Nephron (organoid): ENCODE measurements at regions not wholly inside any gene's neighbourhood (a gene's known extent, or its start where the extent isn't known, plus 50 kb on each side); places are given as distances from the start of the nearest gene placed in this dataset.

ENCODE experiments used
- H3K27ac Mint-ChIP-seq, 3 experiments: 2 replicates each; pipeline ENCODE4 v1.8.0; 2020; ENCODE audit warnings: mixed read lengths in 3 of 3, mild to moderate bottlenecking in 2 of 3, moderate library complexity in 1 of 3
- H3K27me3 Mint-ChIP-seq: 2 replicates; pipeline ENCODE4 v1.8.0; 2021; ENCODE audit warnings: low read depth, mild to moderate bottlenecking, moderate library complexity, mixed read lengths
- H3K36me3 Mint-ChIP-seq: 2 replicates; pipeline ENCODE4 v1.8.0; 2020; ENCODE audit warnings: low read depth, mixed read lengths
- H3K4me1 Mint-ChIP-seq: 2 replicates; pipeline ENCODE4 v1.8.0; 2020; ENCODE audit warnings: mixed read lengths
- H3K4me3 Mint-ChIP-seq, 3 experiments: 2 replicates each; pipeline ENCODE4 v1.8.0; 2020; ENCODE audit warnings: mild to moderate bottlenecking in 3 of 3, mixed read lengths in 3 of 3, moderate library complexity in 2 of 3
- H3K9me3 Mint-ChIP-seq: 2 replicates; pipeline ENCODE4 v1.8.0; 2020; ENCODE audit warnings: mixed read lengths
- CTCF ChIP-seq, 3 experiments: fragments of 200-600 bp; sonication (generic); IDR thresholded peaks; one replicate each; pipeline ENCODE4 v1.5.0; 2021; ENCODE audit warnings: antibody characterized with exemption in 3 of 3; ENCODE audit not compliant: unreplicated experiment in 3 of 3

DNA sequence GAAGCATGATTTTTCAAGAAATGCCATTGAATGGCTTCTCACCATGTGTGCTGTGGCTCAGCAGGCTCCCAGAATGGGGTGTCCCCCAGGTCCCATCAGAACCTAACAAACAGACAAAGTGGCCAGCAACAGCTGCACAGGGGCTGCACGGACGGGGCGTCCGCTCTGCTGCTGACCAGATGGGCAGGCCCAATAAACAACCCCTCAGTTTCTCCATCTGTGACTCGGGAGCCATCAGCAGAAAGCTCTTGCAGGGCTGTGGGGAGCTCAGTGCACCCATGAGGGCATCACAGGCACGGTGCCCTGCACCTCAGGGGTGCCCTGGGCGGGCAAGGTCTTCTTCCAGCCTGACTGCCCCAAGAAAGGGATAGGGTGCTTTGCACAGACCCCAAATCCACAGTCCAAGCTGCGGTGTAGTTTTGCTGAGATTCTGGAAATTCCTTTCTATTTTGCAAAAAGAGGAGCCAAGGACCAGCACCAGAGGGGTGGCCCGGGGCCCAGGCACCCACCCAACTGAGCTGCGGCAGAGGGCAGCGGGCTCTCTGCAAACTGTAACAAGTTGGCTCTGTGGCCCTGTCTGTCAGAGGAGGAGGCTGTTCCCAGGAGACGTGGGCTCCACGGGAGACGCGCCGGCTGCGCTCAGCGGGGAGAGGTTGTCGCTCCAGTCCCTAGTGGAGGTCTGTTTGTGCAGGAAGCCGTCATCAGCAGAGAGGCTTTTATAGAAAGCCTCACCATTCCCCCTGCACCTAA, 138.7 kb upstream of the PPP1R26 start:
- Mint-ChIP-seq H3K9me3 (no peaks in the 10 kb centered on the region), H3K27ac (no peak overlapping the region), H3K4me1 (peaks cover 12% of the 10 kb centered on the region), H3K36me3 (no peaks in the 10 kb centered on the region), H3K4me3 (no peak overlapping the region), H3K27me3 (peaks cover 73% of the 10 kb centered on the region)
- no peak for TF ChIP-seq CTCF (IDR thresholded peaks at IDR 0.05; ENCODE audit: unreplicated experiment in 3 of 3)

- Mint-ChIP-seq H3K27ac (no peak overlapping the region), H3K27me3 (peaks cover 72% of the 10 kb centered on the region), H3K9me3 (no peaks in the 10 kb centered on the region), H3K4me3 (no peak overlapping the region), H3K4me1 (peaks cover 12% of the 10 kb centered on the region), H3K36me3 (no peaks in the 10 kb centered on the region)
- TF ChIP-seq CTCF (IDR thresholded peaks at IDR 0.05; ENCODE audit: unreplicated experiment in 3 of 3), result no peak
Observed at GRCh38 chr9:135341612-135342169, 137.9 kb upstream of the PPP1R26 start.

DNA sequence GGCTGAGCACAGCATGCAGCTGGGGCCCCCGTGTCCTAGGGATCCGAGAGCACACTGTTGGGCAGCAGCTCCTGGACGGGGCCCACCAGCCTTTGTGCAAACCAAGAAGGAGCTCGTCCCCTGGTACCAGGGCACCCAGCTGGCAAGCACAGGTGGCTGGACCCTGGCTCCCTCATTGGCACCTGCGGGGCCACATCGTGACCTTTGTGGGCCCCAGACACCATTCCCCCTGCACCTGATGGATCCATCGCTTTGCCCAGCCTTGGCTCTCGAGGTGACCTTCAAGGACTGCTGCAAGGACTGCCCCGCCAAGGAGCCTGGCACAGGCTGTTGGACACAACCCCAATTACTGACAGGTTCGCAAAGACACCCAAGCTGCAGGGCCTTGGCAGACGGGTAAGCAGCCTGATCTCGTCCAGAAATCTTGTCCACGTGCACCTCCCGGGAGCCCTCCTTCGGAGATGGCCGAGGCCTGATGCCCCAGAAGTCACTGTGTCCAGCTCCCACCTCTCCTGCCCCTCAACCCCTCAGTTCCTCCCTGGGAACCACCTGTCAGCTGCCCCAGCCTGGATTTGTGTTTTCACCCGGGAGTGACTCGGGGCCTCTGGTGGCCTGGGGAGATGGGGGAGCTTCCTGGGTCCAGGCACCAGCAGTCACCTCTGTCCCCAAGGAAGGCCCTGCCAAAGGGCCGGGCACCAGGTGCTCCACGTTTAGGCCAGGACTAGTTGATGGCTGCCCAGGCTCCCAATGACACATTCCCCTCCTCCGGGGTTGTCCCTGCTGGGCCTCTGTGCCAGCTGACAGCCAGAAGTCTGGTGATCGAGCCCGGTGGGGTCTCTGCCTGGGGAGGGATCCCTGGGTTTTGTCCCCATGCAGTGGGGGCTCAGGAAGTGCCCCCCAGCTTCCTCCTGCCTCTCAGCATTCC, 137.1 kb upstream of the PPP1R26 start:
- peaks cover 71% of the 10 kb centered on the region for H3K27me3 Mint-ChIP-seq
- H3K4me1 Mint-ChIP-seq, result peaks cover 12% of the 10 kb centered on the region
- H3K27ac Mint-ChIP-seq, result no peak overlapping the region
- no peak overlapping the region for H3K4me3 Mint-ChIP-seq
- H3K9me3 Mint-ChIP-seq, result no peaks in the 10 kb centered on the region
- no peak for TF ChIP-seq CTCF (IDR thresholded peaks at IDR 0.05; ENCODE audit: unreplicated experiment in 3 of 3)
- no peaks in the 10 kb centered on the region for H3K36me3 Mint-ChIP-seq

DNA sequence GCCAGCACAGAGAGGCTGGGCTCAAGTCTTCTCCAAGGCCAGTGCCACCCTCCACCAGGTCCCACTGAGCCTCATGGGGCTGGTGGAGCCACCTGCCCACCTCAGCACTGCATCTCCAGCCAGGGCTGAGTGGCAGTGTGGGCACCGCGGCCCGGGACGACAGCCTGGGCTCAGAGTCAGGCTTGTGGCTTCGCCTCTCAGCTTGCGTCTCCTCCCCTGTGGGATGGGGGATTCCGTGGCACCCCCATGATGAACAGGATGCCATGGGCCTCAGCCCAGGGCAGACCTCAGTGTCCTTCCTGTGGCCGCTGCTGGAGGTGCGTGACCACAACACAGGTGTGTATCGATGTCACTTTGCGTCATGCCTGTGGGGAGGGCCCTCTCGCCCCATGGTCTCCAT, 136.4 kb upstream of the PPP1R26 start:
- Mint-ChIP-seq H3K4me1 (peaks cover 12% of the 10 kb centered on the region), H3K4me3 (no peak overlapping the region), H3K36me3 (no peaks in the 10 kb centered on the region), H3K27ac (no peak overlapping the region), H3K27me3 (peaks cover 69% of the 10 kb centered on the region), H3K9me3 (no peaks in the 10 kb centered on the region)
- no peak for TF ChIP-seq CTCF (IDR thresholded peaks at IDR 0.05; ENCODE audit: unreplicated experiment in 3 of 3)

- peak; percentile 93 to 99 (median 95) for TF ChIP-seq CTCF (IDR thresholded peaks at IDR 0.05; ENCODE audit: unreplicated experiment in 3 of 3)
- peaks cover 9% of the 10 kb centered on the region for H3K4me1 Mint-ChIP-seq
- no peaks in the 10 kb centered on the region for H3K9me3 Mint-ChIP-seq
Observed at GRCh38 chr9:135343837-135344522, 135.6 kb upstream of the PPP1R26 start.

More at GRCh38 chr9:135343837-135344522, 135.6 kb upstream of the PPP1R26 start:
- H3K27ac Mint-ChIP-seq, result no peak overlapping the region
- H3K4me3 Mint-ChIP-seq, result no peak overlapping the region
- H3K27me3 Mint-ChIP-seq, result peaks cover 65% of the 10 kb centered on the region
- no peaks in the 10 kb centered on the region for H3K36me3 Mint-ChIP-seq
